Activated CD8-positive, alpha-beta memory T cell treated with anti-CD3 and anti-CD28 coated beads, Interleukin-2, amount 10 ng/mL, durations not matched to agents 7 days and 5 days (primary cell): ENCODE measurements at regions not wholly inside any gene's neighbourhood (a gene's known extent, or its start where the extent isn't known, plus 50 kb on each side); places are given as distances from the start of the nearest gene placed in this dataset.
"Not testable (repeated sequence)": the region's sequence is repeated elsewhere in the genome, so short reads cannot be mapped to it uniquely, and the experiment has no call there.

Experiments used
- ATAC-seq: fragments of 150-1000 bp; cut with Tn5 transposase; one replicate; pipeline ENCODE4 v1.10.0; 2021; ENCODE audit warnings: moderate library complexity
- CTCF ChIA-PET: fragments of 350-600 bp; sonication (Branson Sonifier 250); formaldehyde crosslinking; loops from one replicate; lab custom pipeline; 2021; ENCODE audit warnings: antibody characterized with exemption; lab: Charles Lee
- DNase-seq: peaks from one replicate; pipeline ENCODE4 v3.0.0-alpha.2; 2020
- H3K27ac Mint-ChIP-seq: one replicate; pipeline ENCODE4 v1.8.0; 2021; ENCODE audit warnings: mild to moderate bottlenecking, mixed read lengths
- H3K27me3 Mint-ChIP-seq: one replicate; pipeline ENCODE4 v1.8.0; 2021; ENCODE audit warnings: mixed read lengths
- H3K36me3 Mint-ChIP-seq: one replicate; pipeline ENCODE4 v1.8.0; 2021; ENCODE audit warnings: mild to moderate bottlenecking, mixed read lengths
- H3K4me1 Mint-ChIP-seq: one replicate; pipeline ENCODE4 v1.8.0; 2021; ENCODE audit warnings: mixed read lengths
- H3K4me3 Mint-ChIP-seq: one replicate; pipeline ENCODE4 v1.8.0; 2021; ENCODE audit warnings: mild to moderate bottlenecking, moderate library complexity, mixed read lengths
- H3K9me3 Mint-ChIP-seq: one replicate; pipeline ENCODE4 v1.8.0; 2022; ENCODE audit warnings: low read depth, mixed read lengths

DNA sequence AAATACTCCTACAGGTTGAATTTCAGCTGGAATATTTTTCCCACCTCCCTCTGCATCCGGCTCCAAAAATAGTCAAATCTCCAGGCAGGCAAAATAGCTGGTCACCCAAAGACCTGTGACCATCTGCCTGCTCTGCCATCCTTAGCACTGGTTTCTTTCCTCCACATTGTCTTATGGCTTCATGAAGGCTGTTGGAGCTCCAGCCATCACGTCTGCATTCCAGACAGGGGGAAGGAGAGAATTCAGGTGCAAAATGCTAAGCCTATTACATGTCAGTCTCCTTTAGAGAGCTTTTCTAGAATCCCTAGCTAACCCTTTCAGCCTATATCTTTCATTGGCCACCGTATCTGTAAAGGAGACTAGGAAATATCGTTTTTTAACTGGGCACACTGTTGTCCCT lies 367.7 kb downstream of the BCL2L11 start:
- H3K27me3 Mint-ChIP-seq, ATAC-seq, H3K27ac Mint-ChIP-seq, H3K9me3 Mint-ChIP-seq, CTCF ChIA-PET, DNase-seq, H3K4me3 Mint-ChIP-seq: not testable (repeated sequence)
- Mint-ChIP-seq H3K4me1 (peaks cover 35% of the 10 kb centered on the region), H3K36me3 (peaks cover 10% of the 10 kb centered on the region)

DNA sequence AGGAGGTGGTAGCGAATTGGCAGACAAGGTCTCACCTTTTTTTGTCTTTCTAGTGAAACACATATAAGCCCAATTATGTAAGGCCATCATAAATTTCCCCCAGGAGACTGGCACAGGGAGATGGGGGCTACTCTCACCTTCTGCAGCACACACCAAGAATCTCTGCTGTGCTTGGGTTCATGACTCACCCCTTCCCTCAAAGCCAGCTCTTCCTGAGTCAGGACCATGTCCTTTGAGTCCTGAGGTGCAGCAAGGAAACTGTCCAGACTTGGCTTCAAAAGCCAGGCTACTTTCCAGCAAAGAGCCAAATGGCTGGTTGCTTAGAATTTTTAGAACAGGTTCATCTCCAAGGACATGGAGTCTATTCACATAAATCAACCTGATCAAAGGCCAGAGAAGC lies 368.7 kb downstream of the BCL2L11 start:
- ATAC-seq, H3K27ac Mint-ChIP-seq, H3K9me3 Mint-ChIP-seq, H3K4me3 Mint-ChIP-seq, CTCF ChIA-PET, DNase-seq, H3K27me3 Mint-ChIP-seq: not testable (repeated sequence)
- Mint-ChIP-seq H3K36me3 (peaks cover 12% of the 10 kb centered on the region), H3K4me1 (peaks cover 29% of the 10 kb centered on the region)

DNA sequence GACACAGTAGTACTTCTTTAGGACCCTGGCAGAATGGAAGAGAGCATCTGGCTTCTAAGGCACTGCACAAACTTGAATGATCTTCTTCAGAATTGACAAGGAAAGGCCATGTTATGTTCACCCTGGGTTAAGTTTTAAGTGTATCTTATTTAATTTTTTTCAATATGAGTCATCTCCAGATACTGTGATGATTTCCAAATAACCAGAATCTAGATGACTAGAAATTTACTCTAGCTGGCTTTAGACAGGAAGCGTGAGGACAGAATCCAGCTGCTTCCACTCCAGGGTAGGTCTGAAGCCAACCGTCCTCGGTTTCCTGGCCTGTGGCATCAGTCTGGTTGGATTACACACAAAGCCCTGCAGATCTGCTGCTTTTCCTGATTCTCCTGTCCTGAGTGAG lies 370.5 kb downstream of the BCL2L11 start:
- H3K9me3 Mint-ChIP-seq, CTCF ChIA-PET, DNase-seq, H3K27me3 Mint-ChIP-seq: not testable (repeated sequence)
- peaks cover 11% of the 10 kb centered on the region for H3K36me3 Mint-ChIP-seq
- peak overlapping the region; percentile 78 for H3K4me3 Mint-ChIP-seq
- peak overlapping the region; percentile 83 for H3K27ac Mint-ChIP-seq
- peaks cover 22% of the 10 kb centered on the region for H3K4me1 Mint-ChIP-seq
- peak; percentile 22 for ATAC-seq

DNA sequence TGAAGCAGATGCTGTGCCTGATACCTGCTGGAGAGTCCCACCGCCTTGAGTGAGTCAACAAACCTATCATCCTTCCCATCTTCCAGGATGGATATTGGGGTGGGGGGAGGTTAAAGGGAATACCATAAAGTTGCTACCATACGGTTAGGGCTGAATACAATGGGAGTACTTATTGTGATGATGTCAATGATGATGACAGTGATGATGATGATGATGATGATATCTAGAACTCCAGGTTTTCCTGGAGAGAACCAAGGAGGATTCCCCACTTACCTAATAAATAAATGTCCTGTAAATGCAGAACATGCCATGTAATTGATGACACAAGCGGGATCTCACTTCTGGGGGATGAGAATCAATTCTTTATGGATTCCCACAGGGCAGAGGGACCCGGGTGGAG lies 370.9 kb downstream of the BCL2L11 start:
- H3K4me3 Mint-ChIP-seq: peak overlapping the region; percentile 78
- ATAC-seq, CTCF ChIA-PET, H3K27me3 Mint-ChIP-seq, H3K9me3 Mint-ChIP-seq, DNase-seq: not testable (repeated sequence)
- H3K4me1 Mint-ChIP-seq: peaks cover 20% of the 10 kb centered on the region
- peaks cover 11% of the 10 kb centered on the region for H3K36me3 Mint-ChIP-seq
- H3K27ac Mint-ChIP-seq: peak overlapping the region; percentile 83

DNA sequence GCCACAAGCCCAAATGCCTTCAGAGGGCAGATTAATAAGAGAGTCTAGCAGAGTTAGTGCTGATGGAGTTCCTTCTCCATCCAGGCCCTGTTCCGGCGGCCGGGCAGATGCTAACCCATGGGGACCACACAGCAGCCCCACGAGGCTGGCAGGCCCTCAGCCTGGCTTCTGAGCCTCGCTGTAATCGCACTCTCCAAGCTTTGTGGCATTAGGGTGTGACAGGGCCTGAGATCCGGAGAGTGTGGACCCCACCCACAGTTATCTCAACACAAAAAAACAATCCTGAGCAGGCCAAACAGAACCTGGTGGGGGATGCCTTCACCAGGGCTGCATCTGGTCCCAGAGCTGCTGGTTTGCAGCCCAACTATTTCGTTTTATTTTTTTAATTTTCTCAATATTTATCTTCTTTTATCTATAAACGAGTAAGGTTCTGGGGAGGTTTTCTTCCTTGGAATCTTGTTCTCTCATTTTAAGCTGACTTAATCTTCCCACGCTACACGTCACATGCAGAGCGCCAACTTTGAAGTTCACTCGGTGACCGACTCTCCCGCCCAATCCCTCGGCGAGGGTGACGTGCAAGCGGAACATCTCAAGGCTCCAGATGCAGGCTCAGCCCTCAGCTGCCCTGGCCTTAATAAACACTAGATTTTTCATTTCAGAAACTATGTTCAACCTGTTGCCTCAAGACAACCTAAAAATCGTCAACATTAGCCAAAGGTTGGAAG lies 372.4 kb downstream of the BCL2L11 start:
- ATAC-seq: peak; percentile 46
- H3K27me3 Mint-ChIP-seq, H3K9me3 Mint-ChIP-seq, DNase-seq, CTCF ChIA-PET: not testable (repeated sequence)
- H3K4me1 Mint-ChIP-seq: peaks cover 27% of the 10 kb centered on the region
- H3K27ac Mint-ChIP-seq: peak overlapping the region; percentile 93
- H3K36me3 Mint-ChIP-seq: peaks cover 15% of the 10 kb centered on the region
- peak overlapping the region; percentile 77 for H3K4me3 Mint-ChIP-seq

DNA sequence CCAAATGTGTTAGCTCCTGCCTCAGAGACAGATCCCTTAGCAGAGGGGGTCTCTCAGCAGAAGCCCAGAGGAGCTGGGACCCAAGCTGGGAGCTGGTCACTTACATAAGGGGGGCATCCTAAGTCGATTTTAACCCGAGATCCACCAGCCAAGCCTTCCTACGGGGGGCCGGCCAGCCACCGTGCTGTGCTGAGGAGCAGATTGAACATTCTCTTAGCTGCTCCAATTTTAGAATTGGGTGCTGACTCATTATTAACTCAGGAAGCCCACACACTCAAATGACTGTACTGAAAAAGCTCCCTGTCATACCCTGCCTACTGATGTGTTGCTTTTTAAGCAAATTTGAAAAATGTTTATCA lies 373.0 kb downstream of the BCL2L11 start:
- CTCF ChIA-PET: not testable (repeated sequence)
- peak overlapping the region; percentile 77 for H3K4me3 Mint-ChIP-seq

DNA sequence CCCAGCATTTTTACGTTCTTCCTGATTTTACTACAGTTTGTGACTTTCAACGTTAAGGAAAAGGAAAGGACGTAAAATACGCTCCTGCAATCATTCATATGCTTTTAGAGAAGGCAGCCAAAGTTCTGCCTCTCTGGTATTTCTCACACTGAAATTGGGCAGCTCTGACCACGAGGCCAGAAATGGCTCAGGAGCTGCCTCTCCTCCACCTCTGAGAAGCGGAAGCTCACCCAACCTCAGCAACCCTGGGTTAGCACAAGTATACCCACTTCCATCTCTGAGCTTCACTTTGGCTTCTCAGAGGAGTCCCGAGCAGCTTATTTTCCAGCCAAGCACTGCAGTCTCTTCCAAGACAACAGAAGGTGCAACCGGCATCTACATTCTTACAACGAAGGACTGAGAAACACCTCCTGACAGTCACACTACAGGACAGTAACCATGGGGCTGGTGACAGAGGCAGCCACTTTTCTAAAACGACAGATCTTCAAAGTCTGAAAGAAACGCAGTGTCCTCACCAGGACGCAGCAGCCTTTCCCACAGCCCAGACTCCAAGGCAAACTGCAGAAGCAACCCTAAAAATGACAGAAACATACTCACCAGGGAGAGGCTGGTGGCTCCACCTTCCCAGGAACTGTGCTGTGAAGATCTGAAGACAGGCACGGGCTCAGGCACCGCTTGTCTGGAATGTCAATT lies 373.7 kb downstream of the BCL2L11 start:
- ATAC-seq: peak; percentile 35
- peak; percentile 84 for DNase-seq
- peaks cover 15% of the 10 kb centered on the region for H3K36me3 Mint-ChIP-seq
- H3K4me3 Mint-ChIP-seq: peak overlapping the region; percentile 62
- H3K27me3 Mint-ChIP-seq, CTCF ChIA-PET, H3K9me3 Mint-ChIP-seq: not testable (repeated sequence)
- H3K4me1 Mint-ChIP-seq: peaks cover 23% of the 10 kb centered on the region
- H3K27ac Mint-ChIP-seq: peak overlapping the region; percentile 67

More for the DNA sequence above, 373.0 kb downstream of the BCL2L11 start:
- H3K4me1 Mint-ChIP-seq: peaks cover 23% of the 10 kb centered on the region
- not testable (repeated sequence) for H3K27me3 Mint-ChIP-seq, H3K9me3 Mint-ChIP-seq
- peak overlapping the region; percentile 93 for H3K27ac Mint-ChIP-seq
- H3K36me3 Mint-ChIP-seq: peaks cover 15% of the 10 kb centered on the region
- peak; percentile 64 for ATAC-seq
- DNase-seq: peak; percentile 52

DNA sequence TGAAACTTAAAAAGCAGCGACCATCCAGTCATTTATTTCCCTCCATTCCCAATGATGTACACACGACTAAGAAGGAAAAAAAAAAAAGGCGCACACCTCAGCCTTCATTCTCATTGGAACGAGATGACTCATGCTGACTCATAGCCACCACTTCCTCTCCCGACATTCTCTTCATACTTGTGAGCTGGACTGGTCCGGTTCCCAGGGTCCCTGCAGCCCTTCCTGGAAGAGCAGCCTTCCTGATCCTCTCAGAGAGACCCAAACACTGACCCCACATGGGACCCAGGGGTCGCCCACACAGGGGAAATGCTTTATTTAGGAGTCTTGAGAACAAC lies 374.2 kb downstream of the BCL2L11 start:
- H3K4me1 Mint-ChIP-seq: peaks cover 23% of the 10 kb centered on the region
- peak overlapping the region; percentile 62 for H3K4me3 Mint-ChIP-seq
- peaks cover 15% of the 10 kb centered on the region for H3K36me3 Mint-ChIP-seq
- DNase-seq, H3K27me3 Mint-ChIP-seq, CTCF ChIA-PET, H3K9me3 Mint-ChIP-seq: not testable (repeated sequence)
- peak overlapping the region; percentile 67 for H3K27ac Mint-ChIP-seq
- ATAC-seq: peak; percentile 54

DNA sequence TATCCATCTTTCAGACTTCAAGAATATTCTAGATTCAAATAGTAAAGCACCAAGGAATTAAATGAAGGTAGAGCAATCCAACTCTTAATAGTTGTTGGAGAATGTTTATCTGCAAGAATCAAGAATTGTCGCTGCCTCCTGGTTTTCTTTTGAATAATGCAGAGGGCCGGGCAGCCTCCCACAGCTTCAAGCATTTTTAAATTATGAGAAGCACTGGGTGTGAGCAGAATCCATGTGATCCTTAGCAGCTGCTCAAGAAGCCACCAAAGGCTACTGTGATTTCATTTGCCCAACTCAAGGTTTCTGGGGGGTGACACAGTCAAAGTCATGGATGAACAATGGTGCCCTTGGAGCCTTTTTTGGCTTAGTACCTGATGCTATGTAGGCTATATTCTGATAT lies 374.9 kb downstream of the BCL2L11 start:
- CTCF ChIA-PET, H3K9me3 Mint-ChIP-seq, H3K27me3 Mint-ChIP-seq, DNase-seq, H3K4me3 Mint-ChIP-seq, ATAC-seq: not testable (repeated sequence)
- Mint-ChIP-seq H3K27ac (peak overlapping the region; percentile 43), H3K4me1 (peaks cover 23% of the 10 kb centered on the region), H3K36me3 (peaks cover 13% of the 10 kb centered on the region)

DNA sequence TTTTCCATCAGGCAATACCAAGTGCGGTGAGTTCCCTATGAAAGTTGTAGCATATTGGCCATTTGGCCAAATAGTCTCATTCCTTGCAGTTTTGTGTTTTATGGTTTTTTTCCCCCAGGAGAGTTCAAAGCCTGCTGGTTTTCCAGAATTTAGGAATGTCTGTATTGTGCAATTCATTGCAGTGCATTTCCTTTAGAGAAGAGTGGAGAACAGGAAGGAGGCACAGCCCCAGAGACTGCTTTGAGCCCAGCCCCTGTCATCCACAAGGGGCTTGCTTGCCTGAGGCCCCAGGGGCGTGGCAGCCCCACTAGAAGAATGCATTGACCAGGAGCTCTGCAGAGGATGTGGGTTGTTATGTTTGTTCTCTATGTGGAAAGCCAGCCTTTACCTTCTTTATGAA lies 375.5 kb downstream of the BCL2L11 start:
- H3K4me3 Mint-ChIP-seq, H3K9me3 Mint-ChIP-seq, H3K27me3 Mint-ChIP-seq, CTCF ChIA-PET, ATAC-seq: not testable (repeated sequence)
- peak overlapping the region; percentile 24 for H3K27ac Mint-ChIP-seq
- peaks cover 21% of the 10 kb centered on the region for H3K4me1 Mint-ChIP-seq
- DNase-seq: peak; percentile 46
- peaks cover 12% of the 10 kb centered on the region for H3K36me3 Mint-ChIP-seq

DNA sequence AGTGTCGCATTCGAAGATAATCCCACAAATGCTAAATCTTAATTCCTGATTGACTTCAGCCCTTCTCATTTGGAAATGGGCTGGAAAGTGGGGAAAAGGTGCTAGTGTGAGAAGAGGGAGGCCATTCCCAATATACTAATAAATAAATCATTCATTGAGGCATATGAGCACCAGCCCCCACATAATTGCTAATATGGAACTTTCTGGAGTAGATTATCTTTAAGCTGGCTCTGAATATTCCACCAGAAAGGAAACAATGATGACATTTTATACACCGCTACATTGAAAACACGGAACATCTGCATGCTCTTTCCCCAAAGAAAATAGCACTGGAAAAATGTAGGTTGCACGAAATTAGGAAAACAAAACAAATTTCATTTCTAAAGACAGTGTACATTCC lies 376.1 kb downstream of the BCL2L11 start:
- DNase-seq, H3K9me3 Mint-ChIP-seq, CTCF ChIA-PET, ATAC-seq, H3K27ac Mint-ChIP-seq, H3K27me3 Mint-ChIP-seq, H3K36me3 Mint-ChIP-seq, H3K4me3 Mint-ChIP-seq: not testable (repeated sequence)
- peaks cover 16% of the 10 kb centered on the region for H3K4me1 Mint-ChIP-seq

DNA sequence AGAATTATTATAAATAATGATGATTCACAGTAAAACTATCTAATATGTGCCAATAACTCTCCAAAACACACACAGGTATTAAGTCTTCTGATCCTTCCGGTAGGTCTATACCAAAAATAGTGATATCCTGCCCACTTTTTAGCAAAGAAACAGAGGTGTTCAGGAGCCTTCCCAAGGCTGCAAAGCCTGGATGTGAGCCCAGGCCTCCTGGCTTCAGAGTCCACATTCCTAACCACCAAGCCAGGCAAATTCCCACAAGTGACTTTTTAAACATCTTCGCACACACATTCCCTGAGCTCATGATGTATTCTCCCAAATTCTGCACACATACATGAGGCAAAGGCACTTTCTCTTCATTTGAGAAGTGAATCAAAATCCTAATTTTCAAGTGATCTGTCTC lies 376.6 kb downstream of the BCL2L11 start:
- H3K36me3 Mint-ChIP-seq, H3K4me3 Mint-ChIP-seq, H3K27me3 Mint-ChIP-seq, DNase-seq, ATAC-seq, CTCF ChIA-PET, H3K27ac Mint-ChIP-seq, H3K9me3 Mint-ChIP-seq: not testable (repeated sequence)
- peaks cover 13% of the 10 kb centered on the region for H3K4me1 Mint-ChIP-seq

DNA sequence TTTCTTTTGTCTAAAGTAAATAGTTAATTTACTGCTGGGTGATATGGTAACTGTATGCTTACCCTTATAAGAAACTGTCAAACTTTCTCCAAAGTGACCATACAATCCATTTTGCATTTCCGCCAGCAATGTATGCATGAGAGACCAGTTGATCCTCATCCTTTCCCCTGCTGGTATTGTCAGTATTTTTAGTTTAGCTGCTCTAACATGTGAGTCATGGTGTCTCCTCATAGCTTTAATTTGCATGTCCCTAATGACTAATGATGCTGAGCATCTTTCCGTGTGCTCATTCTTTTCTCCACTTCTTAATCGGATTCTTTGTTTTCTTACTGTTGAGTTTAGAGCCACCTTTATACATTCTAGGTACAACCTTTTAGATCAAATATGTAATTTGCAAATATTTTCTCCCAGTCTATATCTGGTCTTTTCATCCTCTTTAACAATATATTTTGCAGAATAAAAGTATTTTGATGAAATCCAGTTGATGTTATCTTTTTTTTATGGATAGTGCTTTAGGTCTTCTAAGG lies 379.9 kb downstream of the BCL2L11 start:
- H3K36me3 Mint-ChIP-seq, DNase-seq, H3K27ac Mint-ChIP-seq, H3K9me3 Mint-ChIP-seq, H3K27me3 Mint-ChIP-seq, CTCF ChIA-PET, H3K4me3 Mint-ChIP-seq, ATAC-seq: not testable (repeated sequence)
- peaks cover 25% of the 10 kb centered on the region for H3K4me1 Mint-ChIP-seq
